Chondrocyte (in vitro differentiated cells): ENCODE measurements at regions not wholly inside any gene's neighbourhood (a gene's known extent, or its start where the extent isn't known, plus 50 kb on each side); places are given as distances from the start of the nearest gene placed in this dataset.

Experiments used
- DNase-seq: peaks from one replicate; pipeline ENCODE4 v3.0.0; 2021; ENCODE audit warnings: mixed read lengths, low spot score
- H3K27ac Mint-ChIP-seq: one replicate; pipeline ENCODE4 v1.8.0; 2021; ENCODE audit warnings: mild to moderate bottlenecking, moderate library complexity, mixed read lengths; ENCODE audit not compliant: unreplicated experiment
- H3K27me3 Mint-ChIP-seq: 2 replicates; pipeline ENCODE4 v1.8.0; 2021; ENCODE audit warnings: low read depth, mixed read lengths
- H3K36me3 Mint-ChIP-seq: 2 replicates; pipeline ENCODE4 v1.8.0; 2021; ENCODE audit warnings: low read depth, mixed read lengths
- H3K4me1 Mint-ChIP-seq: 2 replicates; pipeline ENCODE4 v1.8.0; 2021; ENCODE audit warnings: low read depth, mild to moderate bottlenecking, mixed read lengths
- H3K4me3 Mint-ChIP-seq: one replicate; pipeline ENCODE4 v1.8.0; 2021; ENCODE audit warnings: mild to moderate bottlenecking, moderate library complexity, mixed read lengths; ENCODE audit not compliant: unreplicated experiment
- H3K9me3 Mint-ChIP-seq: 2 replicates; pipeline ENCODE4 v1.8.0; 2021; ENCODE audit warnings: low read depth, mixed read lengths
- CTCF ChIP-seq: fragments of 200-600 bp; sonication (generic); IDR thresholded peaks from 2 replicates; pipeline ENCODE4 v1.5.0; 2021; ENCODE audit warnings: antibody characterized with exemption, mild to moderate bottlenecking, moderate library complexity

- Mint-ChIP-seq H3K4me3 (no peak overlapping the region), H3K27ac (no peak overlapping the region), H3K36me3 (no peaks in the 10 kb centered on the region), H3K4me1 (peaks cover 21% of the 10 kb centered on the region), H3K27me3 (no peaks in the 10 kb centered on the region), H3K9me3 (no peaks in the 10 kb centered on the region)
- no peak for DNase-seq
- no peak for TF ChIP-seq CTCF
Observed at GRCh38 chr15:35987056-35987455, 441.1 kb upstream of the DPH6 start.

GRCh38 chr15:35991386-35991785 is 445.4 kb upstream of the DPH6 start:
- Mint-ChIP-seq H3K4me3 (no peak overlapping the region), H3K4me1 (peaks cover 31% of the 10 kb centered on the region), H3K36me3 (no peaks in the 10 kb centered on the region), H3K27me3 (no peaks in the 10 kb centered on the region), H3K27ac (no peak overlapping the region), H3K9me3 (no peaks in the 10 kb centered on the region)
- TF ChIP-seq CTCF, result no peak
- DNase-seq, result no peak

- TF ChIP-seq CTCF, result no peak
- H3K4me1 Mint-ChIP-seq, result peaks cover 19% of the 10 kb centered on the region
- no peaks in the 10 kb centered on the region for H3K9me3 Mint-ChIP-seq
- DNase-seq, result no peak
- no peak overlapping the region for H3K27ac Mint-ChIP-seq
- H3K4me3 Mint-ChIP-seq, result no peak overlapping the region
- no peaks in the 10 kb centered on the region for H3K36me3 Mint-ChIP-seq
- H3K27me3 Mint-ChIP-seq, result no peaks in the 10 kb centered on the region
Observed at GRCh38 chr15:35992791-35993190, 446.8 kb upstream of the DPH6 start.

GRCh38 chr15:35993196-35993595 is 447.2 kb upstream of the DPH6 start:
- DNase-seq, result no peak
- peaks cover 16% of the 10 kb centered on the region for H3K4me1 Mint-ChIP-seq
- no peak overlapping the region for H3K4me3 Mint-ChIP-seq
- TF ChIP-seq CTCF, result no peak
- no peaks in the 10 kb centered on the region for H3K36me3 Mint-ChIP-seq
- no peak overlapping the region for H3K27ac Mint-ChIP-seq
- H3K9me3 Mint-ChIP-seq, result no peaks in the 10 kb centered on the region
- no peaks in the 10 kb centered on the region for H3K27me3 Mint-ChIP-seq

GRCh38 chr15:35994876-35995275 is 448.9 kb upstream of the DPH6 start:
- no peaks in the 10 kb centered on the region for H3K27me3 Mint-ChIP-seq
- no peaks in the 10 kb centered on the region for H3K36me3 Mint-ChIP-seq
- H3K27ac Mint-ChIP-seq, result no peak overlapping the region
- no peak for DNase-seq
- no peak overlapping the region for H3K4me3 Mint-ChIP-seq
- no peaks in the 10 kb centered on the region for H3K9me3 Mint-ChIP-seq
- H3K4me1 Mint-ChIP-seq, result peaks cover 16% of the 10 kb centered on the region
- no peak for TF ChIP-seq CTCF
